Esophagus squamous epithelium (tissue), 4 donors: ENCODE measurements at regions not wholly inside any gene's neighbourhood (a gene's known extent, or its start where the extent isn't known, plus 50 kb on each side); places are given as distances from the start of the nearest gene placed in this dataset.

Experiments
- CTCF ChIP-seq, 6 experiments: fragments of 450-650 bp in 4 of 6; fragments of 200-600 bp in 2 of 6; sonication (generic) in 2 of 6; IDR thresholded peaks; one replicate each; pipeline ENCODE4 v1.5.1; 2016 to 2019; ENCODE audit warnings: antibody characterized with exemption in 6 of 6, mild to moderate bottlenecking in 4 of 6, moderate library complexity in 4 of 6
- POLR2A ChIP-seq, 4 donors: fragments of 450-650 bp; IDR thresholded peaks; one replicate each; pipeline ENCODE4 v1.6.1; 2017; ENCODE audit warnings: antibody characterized with exemption in 4 of 4, mild to moderate bottlenecking in 4 of 4, moderate library complexity in 3 of 4

- no peak for TF ChIP-seq POLR2A (IDR thresholded peaks at IDR 0.05)
- no peak for TF ChIP-seq CTCF (IDR thresholded peaks at IDR 0.05)
These were observed 1030.2 kb downstream of the TMEM182 start for GRCh38 chr2:103792042-103792441.
